ENCODE measurements at regions not wholly inside any gene's neighbourhood (a gene's known extent, or its start where the extent isn't known, plus 50 kb on each side); places are given as distances from the start of the nearest gene placed in this dataset.
"Not testable (repeated sequence)": the region's sequence is repeated elsewhere in the genome, so short reads cannot be mapped to it uniquely, and the experiment has no call there.

DNA sequence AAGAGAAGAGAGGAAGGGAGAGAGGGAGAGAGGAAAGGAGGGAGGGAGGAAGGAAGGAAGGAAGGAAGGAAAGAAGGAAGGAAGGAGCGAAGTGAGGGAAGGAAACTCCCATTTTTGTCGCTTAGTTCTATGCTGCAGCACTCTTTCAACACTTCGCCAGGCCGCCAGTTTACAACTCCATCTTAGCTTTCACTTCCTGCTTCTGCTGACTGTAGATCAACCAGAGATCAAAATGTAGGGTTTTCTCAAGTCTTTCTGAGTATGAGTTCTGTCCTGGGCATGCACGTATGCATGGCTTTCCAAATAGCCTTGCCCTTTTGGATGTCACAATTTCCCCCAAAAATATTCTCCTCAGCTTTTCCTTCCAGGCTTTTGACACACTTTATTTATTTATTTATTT is 723.4 kb downstream of the TRHDE start:
- no peak overlapping the region for H3K4me3 ChIP-seq (ENCODE audit: low read depth, low read length)
- DNase-seq (ENCODE audit: low read depth) = no peak
- TF ChIP-seq, protein P1, sequence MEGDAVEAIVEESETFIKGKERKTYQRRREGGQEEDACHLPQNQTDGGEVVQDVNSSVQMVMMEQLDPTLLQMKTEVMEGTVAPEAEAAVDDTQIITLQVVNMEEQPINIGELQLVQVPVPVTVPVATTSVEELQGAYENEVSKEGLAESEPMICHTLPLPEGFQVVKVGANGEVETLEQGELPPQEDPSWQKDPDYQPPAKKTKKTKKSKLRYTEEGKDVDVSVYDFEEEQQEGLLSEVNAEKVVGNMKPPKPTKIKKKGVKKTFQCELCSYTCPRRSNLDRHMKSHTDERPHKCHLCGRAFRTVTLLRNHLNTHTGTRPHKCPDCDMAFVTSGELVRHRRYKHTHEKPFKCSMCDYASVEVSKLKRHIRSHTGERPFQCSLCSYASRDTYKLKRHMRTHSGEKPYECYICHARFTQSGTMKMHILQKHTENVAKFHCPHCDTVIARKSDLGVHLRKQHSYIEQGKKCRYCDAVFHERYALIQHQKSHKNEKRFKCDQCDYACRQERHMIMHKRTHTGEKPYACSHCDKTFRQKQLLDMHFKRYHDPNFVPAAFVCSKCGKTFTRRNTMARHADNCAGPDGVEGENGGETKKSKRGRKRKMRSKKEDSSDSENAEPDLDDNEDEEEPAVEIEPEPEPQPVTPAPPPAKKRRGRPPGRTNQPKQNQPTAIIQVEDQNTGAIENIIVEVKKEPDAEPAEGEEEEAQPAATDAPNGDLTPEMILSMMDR (IDR thresholded peaks at IDR 0.05; ENCODE audit: control insufficient read depth, extremely low read depth, insufficient read depth) = no peak

GRCh38 chr12:73001806-73002205 is 729.6 kb downstream of the TRHDE start:
- not testable (repeated sequence) for DNase-seq (ENCODE audit: low read depth); H3K4me3 ChIP-seq (ENCODE audit: low read depth, low read length)

DNA sequence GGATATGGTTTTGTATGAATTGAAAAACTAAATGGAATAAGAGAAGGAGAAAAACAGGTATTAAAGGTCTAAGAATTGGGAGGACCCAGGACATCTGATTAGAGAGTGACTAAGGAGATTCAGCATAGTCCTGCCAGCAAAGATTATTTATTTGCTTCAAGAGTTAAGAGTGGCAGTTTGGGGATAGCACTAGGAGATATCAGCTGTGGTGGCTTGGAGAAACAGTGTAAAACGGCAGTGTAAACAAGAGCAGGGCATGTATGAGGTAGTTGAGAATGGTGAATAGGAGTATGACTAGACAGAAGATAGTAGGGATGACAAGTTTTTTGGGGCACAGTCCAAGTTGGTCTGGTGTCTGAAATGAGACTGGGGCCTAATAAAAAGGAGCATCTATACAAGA is 730.3 kb downstream of the TRHDE start:
- not testable (repeated sequence) for H3K4me3 ChIP-seq (ENCODE audit: low read depth, low read length); DNase-seq (ENCODE audit: low read depth)

GRCh38 chr12:73009138-73009834 is 737.1 kb downstream of the TRHDE start:
- H3K4me3 ChIP-seq (ENCODE audit: low read depth, low read length); DNase-seq (ENCODE audit: low read depth): not testable (repeated sequence)

DNA sequence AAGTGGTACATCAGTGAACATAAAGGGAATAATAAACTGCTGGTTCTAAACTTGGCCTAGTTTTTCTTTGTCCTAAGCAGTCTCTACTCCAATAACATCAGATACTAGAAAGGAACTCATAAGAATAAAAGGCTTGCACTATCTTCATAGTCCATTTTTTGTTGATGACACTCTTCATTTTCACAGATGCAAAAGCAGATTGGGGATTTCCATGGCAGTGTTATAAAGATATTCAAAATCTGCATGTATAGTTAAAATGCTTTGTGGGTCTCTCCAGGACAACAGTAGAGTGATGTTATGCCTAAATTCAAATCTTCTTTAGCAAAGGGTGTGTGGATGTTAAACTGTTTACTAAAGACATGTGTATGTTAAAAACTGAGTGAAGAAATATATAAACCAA is 745.8 kb downstream of the TRHDE start:
- DNase-seq (ENCODE audit: low read depth) = no peak
- H3K4me3 ChIP-seq (ENCODE audit: low read depth, low read length) = no peak overlapping the region
- TF ChIP-seq, protein P1 (IDR thresholded peaks at IDR 0.05; ENCODE audit: control insufficient read depth, extremely low read depth, insufficient read depth) = no peak

- TF ChIP-seq, protein P1 (IDR thresholded peaks at IDR 0.05; ENCODE audit: control insufficient read depth, extremely low read depth, insufficient read depth) = no peak
- DNase-seq (ENCODE audit: low read depth) = peak; percentile 95
- H3K4me3 ChIP-seq (ENCODE audit: low read depth, low read length) = no peak overlapping the region
Observed at GRCh38 chr12:73053893-73054292, 781.7 kb downstream of the TRHDE start.

GRCh38 chr12:73057428-73057827 is 785.3 kb downstream of the TRHDE start:
- no peak for DNase-seq (ENCODE audit: low read depth)
- no peak overlapping the region for H3K4me3 ChIP-seq (ENCODE audit: low read depth, low read length)
- TF ChIP-seq, protein P1 (IDR thresholded peaks at IDR 0.05; ENCODE audit: control insufficient read depth, extremely low read depth, insufficient read depth) = no peak

DNA sequence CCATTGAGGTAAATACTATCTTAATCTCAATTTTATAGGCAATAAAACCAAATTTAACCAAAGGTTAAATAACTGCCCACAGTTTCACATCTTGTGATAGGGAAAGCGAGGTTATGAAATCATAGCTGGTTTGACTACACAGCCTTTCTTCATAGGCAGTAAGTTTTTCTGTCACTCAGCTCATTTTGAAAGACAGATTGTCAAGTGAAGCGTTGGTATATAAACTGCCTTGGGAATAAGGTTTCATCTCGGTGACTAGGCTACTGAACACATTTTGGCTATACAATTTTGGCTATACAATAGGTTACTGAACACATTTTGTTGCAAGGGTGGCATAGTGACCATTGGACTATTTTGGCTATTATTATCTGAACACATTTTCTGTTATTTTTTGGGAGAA is 793.7 kb downstream of the TRHDE start:
- no peak for DNase-seq (ENCODE audit: low read depth)
- H3K4me3 ChIP-seq (ENCODE audit: low read depth, low read length) = no peak overlapping the region
- TF ChIP-seq, protein P1 (IDR thresholded peaks at IDR 0.05; ENCODE audit: control insufficient read depth, extremely low read depth, insufficient read depth) = no peak

Data from LNCaP clone FGC (cell line).